ENCODE measurements at regions not wholly inside any gene's neighbourhood (a gene's known extent, or its start where the extent isn't known, plus 50 kb on each side); places are given as distances from the start of the nearest gene placed in this dataset.

- no peaks in the 10 kb centered on the region for H3K27me3 ChIP-seq (ENCODE audit: control insufficient read depth, insufficient read depth, low read length)
- FAIRE-seq (no peak), DNase-seq (ENCODE audit: low read depth) (no peak)
- TF ChIP-seq, protein P1, sequence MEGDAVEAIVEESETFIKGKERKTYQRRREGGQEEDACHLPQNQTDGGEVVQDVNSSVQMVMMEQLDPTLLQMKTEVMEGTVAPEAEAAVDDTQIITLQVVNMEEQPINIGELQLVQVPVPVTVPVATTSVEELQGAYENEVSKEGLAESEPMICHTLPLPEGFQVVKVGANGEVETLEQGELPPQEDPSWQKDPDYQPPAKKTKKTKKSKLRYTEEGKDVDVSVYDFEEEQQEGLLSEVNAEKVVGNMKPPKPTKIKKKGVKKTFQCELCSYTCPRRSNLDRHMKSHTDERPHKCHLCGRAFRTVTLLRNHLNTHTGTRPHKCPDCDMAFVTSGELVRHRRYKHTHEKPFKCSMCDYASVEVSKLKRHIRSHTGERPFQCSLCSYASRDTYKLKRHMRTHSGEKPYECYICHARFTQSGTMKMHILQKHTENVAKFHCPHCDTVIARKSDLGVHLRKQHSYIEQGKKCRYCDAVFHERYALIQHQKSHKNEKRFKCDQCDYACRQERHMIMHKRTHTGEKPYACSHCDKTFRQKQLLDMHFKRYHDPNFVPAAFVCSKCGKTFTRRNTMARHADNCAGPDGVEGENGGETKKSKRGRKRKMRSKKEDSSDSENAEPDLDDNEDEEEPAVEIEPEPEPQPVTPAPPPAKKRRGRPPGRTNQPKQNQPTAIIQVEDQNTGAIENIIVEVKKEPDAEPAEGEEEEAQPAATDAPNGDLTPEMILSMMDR (IDR thresholded peaks at IDR 0.05; ENCODE audit: insufficient read depth, low read length, severe bottlenecking), result no peak
- H3K4me3 ChIP-seq (ENCODE audit: low read depth, low read length), result no peak overlapping the region
- H3K36me3 ChIP-seq (ENCODE audit: control insufficient read depth, insufficient read depth, low read length), result no peaks in the 10 kb centered on the region
These were observed 50.5 kb upstream of the POU2AF2 start for GRCh38 chr11:111194860-111195568.

GRCh38 chr11:111193924-111194490 is 51.5 kb upstream of the POU2AF2 start:
- Histone ChIP-seq H3K27me3 (ENCODE audit: control insufficient read depth, insufficient read depth, low read length) (no peaks in the 10 kb centered on the region), H3K36me3 (ENCODE audit: control insufficient read depth, insufficient read depth, low read length) (no peaks in the 10 kb centered on the region), H3K4me3 (ENCODE audit: low read depth, low read length) (no peak overlapping the region)
- DNase-seq (ENCODE audit: low read depth), result peak; percentile 51
- TF ChIP-seq, protein P1 (IDR thresholded peaks at IDR 0.05; ENCODE audit: insufficient read depth, low read length, severe bottlenecking), result no peak
- FAIRE-seq, result no peak

DNA sequence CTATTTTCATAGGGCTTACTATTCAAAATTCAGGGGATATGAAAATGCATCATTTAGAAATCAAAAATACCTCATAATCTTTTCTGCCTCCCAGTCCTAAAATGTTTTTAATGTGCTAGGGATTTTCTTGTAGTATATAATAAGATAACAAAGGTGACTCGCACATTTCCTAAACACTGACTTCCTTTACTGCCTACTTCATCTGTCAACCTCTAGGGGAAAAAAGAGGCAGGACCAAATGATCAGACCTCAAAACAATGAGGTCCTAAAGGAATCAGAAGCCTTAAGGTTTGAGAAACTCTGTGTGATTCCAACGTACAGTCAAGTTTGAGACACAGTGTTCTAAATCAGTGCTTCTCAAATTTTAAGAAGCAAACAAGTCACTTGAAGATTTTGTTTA is 56.1 kb upstream of the POU2AF2 start:
- H3K36me3 ChIP-seq (ENCODE audit: control insufficient read depth, insufficient read depth, low read length), result no peaks in the 10 kb centered on the region
- peak; percentile 29 for DNase-seq (ENCODE audit: low read depth)
- no peak overlapping the region for H3K4me3 ChIP-seq (ENCODE audit: low read depth, low read length)
- TF ChIP-seq, protein P1 (IDR thresholded peaks at IDR 0.05; ENCODE audit: insufficient read depth, low read length, severe bottlenecking), result no peak
- H3K27me3 ChIP-seq (ENCODE audit: control insufficient read depth, insufficient read depth, low read length), result no peaks in the 10 kb centered on the region
- no peak for FAIRE-seq

DNA sequence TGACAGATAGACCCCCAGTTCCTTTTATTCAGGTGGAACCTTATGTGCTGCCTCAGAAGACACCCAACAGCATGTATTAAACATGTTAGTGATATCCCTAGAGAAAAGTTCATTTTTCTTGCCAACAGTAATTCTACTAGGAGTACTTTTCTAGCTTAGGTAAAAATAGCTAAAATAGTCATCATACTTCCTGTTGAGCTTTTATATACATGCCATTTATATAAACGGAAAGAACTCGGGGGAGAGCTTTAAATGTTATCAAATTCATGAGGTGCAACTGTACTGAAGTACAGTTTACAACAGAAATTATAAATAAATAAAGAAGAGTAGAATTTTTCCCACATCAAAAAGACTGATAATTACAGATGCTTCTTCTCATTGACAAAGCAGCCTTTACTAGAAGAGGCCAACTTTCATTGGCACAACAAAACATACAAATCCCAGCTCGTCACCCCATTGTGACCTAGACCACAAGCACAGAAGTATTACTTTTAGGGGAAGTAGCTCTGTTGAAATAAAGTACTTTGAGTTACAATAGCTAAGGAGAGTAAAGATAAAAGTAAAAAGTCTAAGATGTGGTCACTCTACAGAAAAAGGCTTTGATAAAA is 59.1 kb upstream of the POU2AF2 start:
- DNase-seq (ENCODE audit: low read depth) (no peak), FAIRE-seq (no peak)
- TF ChIP-seq, protein P1 (IDR thresholded peaks at IDR 0.05; ENCODE audit: insufficient read depth, low read length, severe bottlenecking), result no peak
- Histone ChIP-seq H3K36me3 (ENCODE audit: control insufficient read depth, insufficient read depth, low read length) (no peaks in the 10 kb centered on the region), H3K4me3 (ENCODE audit: low read depth, low read length) (no peak overlapping the region), H3K27me3 (ENCODE audit: control insufficient read depth, insufficient read depth, low read length) (no peaks in the 10 kb centered on the region)

GRCh38 chr11:111185266-111185665 is 60.3 kb upstream of the POU2AF2 start:
- Histone ChIP-seq H3K4me3 (ENCODE audit: low read depth, low read length) (no peak overlapping the region), H3K36me3 (ENCODE audit: control insufficient read depth, insufficient read depth, low read length) (no peaks in the 10 kb centered on the region), H3K27me3 (ENCODE audit: control insufficient read depth, insufficient read depth, low read length) (no peaks in the 10 kb centered on the region)
- DNase-seq (ENCODE audit: low read depth) (no peak), FAIRE-seq (no peak)
- TF ChIP-seq, protein P1 (IDR thresholded peaks at IDR 0.05; ENCODE audit: insufficient read depth, low read length, severe bottlenecking), result no peak

Data from bronchial epithelial cell (primary cell).